ENCODE measurements at regions not wholly inside any gene's neighbourhood (a gene's known extent, or its start where the extent isn't known, plus 50 kb on each side); places are given as distances from the start of the nearest gene placed in this dataset.

GRCh38 chrX:112901869-112902725, 61.5 kb upstream of the AMOT start:
- TF ChIP-seq CTCF (IDR thresholded peaks at IDR 0.05) (no peak), POLR2AphosphoS5 (IDR thresholded peaks at IDR 0.05) (no peak), POLR2A (IDR thresholded peaks at IDR 0.05) (no peak)

All from prostate gland (tissue), 2 donors.